HAP-1 (cell line): ENCODE measurements at regions not wholly inside any gene's neighbourhood (a gene's known extent, or its start where the extent isn't known, plus 50 kb on each side); places are given as distances from the start of the nearest gene placed in this dataset.
"Not testable (repeated sequence)": the region's sequence is repeated elsewhere in the genome, so short reads cannot be mapped to it uniquely, and the experiment has no call there.

ENCODE experiments used
- DNase-seq, 2 experiments: peaks; one replicate each; pipeline ENCODE4 v3.0.0-alpha.2; 2016 to 2020; ENCODE audit warnings: low spot score in 2 of 2
- H3K27me3 ChIP-seq: fragments of 250-450 bp; sonication (Bioruptor Pico); 2 replicates; pipeline ENCODE4 v1.5.1; 2020; ENCODE audit warnings: low read depth, mild to moderate bottlenecking, moderate library complexity
- H3K36me3 ChIP-seq: fragments of 250-450 bp; sonication (Bioruptor Pico); replicated peaks from 2 replicates; pipeline ENCODE4 v1.5.1; 2020; ENCODE audit warnings: mild to moderate bottlenecking
- H3K4me1 ChIP-seq: fragments of 250-450 bp; sonication (Bioruptor Pico); 2 replicates; pipeline ENCODE4 v1.5.1; 2020; ENCODE audit warnings: mild to moderate bottlenecking
- H3K4me3 ChIP-seq: fragments of 250-450 bp; sonication (Bioruptor Pico); 2 replicates; pipeline ENCODE4 v1.5.1; 2020; ENCODE audit warnings: mild to moderate bottlenecking, moderate library complexity
- H3K9me3 ChIP-seq: fragments of 250-450 bp; sonication (Bioruptor Pico); 2 replicates; pipeline ENCODE4 v1.5.1; 2020; ENCODE audit warnings: mild to moderate bottlenecking, moderate library complexity
- in situ Hi-C: fragments of 300-500 bp; cut with MboI; formaldehyde crosslinking; loops from 3 replicates; pipeline ENCODE4 v1.14.3; 2020; ENCODE audit warnings: low sequenced_read_pairs, inconsistent platforms, mixed read lengths

GRCh38 chr7:113639221-113639620 is 279.6 kb downstream of the PPP1R3A start:
- Histone ChIP-seq H3K27me3 (no peaks in the 10 kb centered on the region), H3K4me1 (no peaks in the 10 kb centered on the region), H3K36me3 (no peaks in the 10 kb centered on the region), H3K4me3 (no peak overlapping the region), H3K9me3 (no peaks in the 10 kb centered on the region)
- no peak for DNase-seq
- in situ Hi-C loops: no loop called here

DNA sequence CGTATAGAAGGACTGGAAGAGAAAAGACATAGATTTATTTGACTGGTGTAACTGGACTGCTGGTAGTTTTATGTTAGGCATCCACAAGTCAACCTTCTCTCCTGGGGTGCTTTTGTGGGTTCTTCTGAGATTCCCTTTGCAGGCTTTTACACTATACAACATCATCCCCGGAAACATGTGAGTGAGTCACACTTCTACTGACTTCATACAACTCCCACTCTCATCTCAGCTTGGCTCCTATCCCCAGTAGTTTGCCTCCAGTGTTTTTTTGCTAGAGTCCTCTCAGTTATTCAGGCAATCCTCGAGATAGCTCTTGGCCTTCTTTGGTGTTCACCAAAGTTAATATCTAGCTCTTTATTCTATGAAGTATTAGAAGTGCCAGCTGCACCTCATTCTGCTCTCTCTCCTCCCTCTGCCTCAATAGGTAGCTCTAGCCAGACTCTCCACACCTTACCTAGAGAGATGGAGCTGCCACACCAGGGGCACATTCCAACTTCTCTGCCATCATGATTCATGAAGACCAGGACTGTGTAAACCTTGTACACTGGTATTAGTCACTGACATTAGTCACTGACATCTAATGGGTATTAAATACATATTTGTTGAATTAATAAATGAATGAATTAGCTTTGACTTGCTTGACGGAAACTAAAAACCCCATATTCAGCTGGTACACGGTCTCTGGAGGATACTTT is 281.9 kb downstream of the PPP1R3A start:
- in situ Hi-C loops: no loop called here
- no peak for DNase-seq
- Histone ChIP-seq H3K4me1 (no peaks in the 10 kb centered on the region), H3K27me3 (no peaks in the 10 kb centered on the region), H3K9me3 (no peaks in the 10 kb centered on the region), H3K36me3 (no peaks in the 10 kb centered on the region), H3K4me3 (no peak overlapping the region)

- H3K4me3 ChIP-seq: no peak overlapping the region
- no peaks in the 10 kb centered on the region for H3K27me3 ChIP-seq
- H3K4me1 ChIP-seq: no peaks in the 10 kb centered on the region; the same call in 1 of the 2 replicates
- no peak for DNase-seq
- H3K9me3 ChIP-seq: no peaks in the 10 kb centered on the region
- no peaks in the 10 kb centered on the region for H3K36me3 ChIP-seq
- in situ Hi-C loops: no loop called here
These were observed 283.3 kb downstream of the PPP1R3A start for GRCh38 chr7:113635492-113635891.

- no peak for DNase-seq
- Histone ChIP-seq H3K4me1 (no peaks in the 10 kb centered on the region; the same call in 1 of the 2 replicates), H3K27me3 (no peaks in the 10 kb centered on the region), H3K36me3 (no peaks in the 10 kb centered on the region), H3K4me3 (no peak overlapping the region), H3K9me3 (no peaks in the 10 kb centered on the region)
- in situ Hi-C loops: no loop called here
These were observed 285.7 kb downstream of the PPP1R3A start for GRCh38 chr7:113633073-113633472.

DNA sequence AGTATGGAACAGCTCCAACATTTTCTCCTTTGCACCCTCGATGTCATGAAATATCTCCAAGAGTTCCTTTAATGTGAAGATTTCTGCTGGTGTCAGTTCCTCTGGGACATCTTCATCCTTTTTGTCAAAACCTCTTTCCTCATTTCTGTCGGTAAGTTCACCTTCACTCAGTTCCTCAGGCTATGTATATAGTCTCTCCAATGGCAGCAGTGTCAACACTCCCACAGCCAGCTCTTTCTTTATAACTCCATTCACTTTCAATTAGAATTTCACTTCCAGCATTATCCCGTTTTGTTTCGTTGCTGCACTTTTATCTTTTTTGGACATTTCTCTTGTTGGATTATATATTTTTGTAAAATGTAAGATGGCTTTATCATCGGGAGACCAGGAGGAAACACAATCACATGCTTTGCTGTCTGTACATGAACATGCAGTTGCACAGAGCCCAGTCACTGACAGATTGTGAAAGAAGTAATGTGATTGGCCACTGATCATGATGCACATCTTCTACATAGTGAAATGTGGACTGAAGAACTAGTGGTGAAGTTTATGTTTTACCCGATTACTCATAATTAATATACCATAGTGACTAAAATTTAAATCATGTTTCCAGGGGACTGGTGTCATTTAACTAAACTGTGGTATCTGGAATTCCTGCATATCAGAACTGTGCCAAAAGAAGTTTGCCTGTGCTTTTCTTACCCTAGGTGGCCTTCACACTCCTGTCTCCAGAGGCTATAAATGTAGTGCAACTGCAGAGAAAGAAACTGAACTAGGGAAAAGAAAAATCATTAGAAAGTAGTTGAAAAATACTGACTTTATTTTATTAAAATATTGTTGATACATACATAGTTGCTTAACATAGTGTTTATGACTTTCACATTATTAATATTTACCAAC is 289.6 kb downstream of the PPP1R3A start:
- DNase-seq: no peak
- in situ Hi-C loops: no loop called here
- Histone ChIP-seq H3K4me1 (no peaks in the 10 kb centered on the region; the same call in 1 of the 2 replicates), H3K27me3 (no peaks in the 10 kb centered on the region), H3K9me3 (no peaks in the 10 kb centered on the region), H3K4me3 (no peak overlapping the region), H3K36me3 (no peaks in the 10 kb centered on the region)

DNA sequence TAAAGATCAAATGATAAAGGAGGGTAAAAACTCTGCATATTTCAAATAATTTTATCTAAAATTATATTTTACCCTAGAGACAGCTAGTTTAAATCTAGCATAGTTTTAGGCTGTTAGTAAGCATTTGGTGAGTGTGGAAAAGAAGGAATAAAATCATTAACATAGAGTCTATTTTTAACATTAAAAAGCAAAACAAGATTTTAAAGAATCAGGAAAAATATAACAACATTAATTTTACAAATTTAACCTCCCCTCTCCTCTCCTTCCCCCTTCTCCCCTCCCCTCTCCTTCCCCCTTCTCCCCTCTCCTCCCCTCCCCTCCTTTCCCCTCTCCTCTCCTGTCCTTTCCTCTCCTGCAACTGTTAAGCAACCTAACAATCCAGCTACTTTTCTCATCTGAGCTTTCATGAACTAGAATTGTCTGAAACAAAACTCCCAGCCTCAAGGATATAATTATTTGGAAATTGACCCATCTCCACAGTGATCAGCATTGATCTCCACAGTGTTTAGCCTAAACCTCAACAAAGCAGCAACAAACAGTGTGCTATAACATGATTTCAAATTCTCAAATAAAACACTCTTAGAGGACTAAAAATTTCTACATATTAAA is 293.2 kb downstream of the PPP1R3A start:
- DNase-seq: no peak
- Histone ChIP-seq H3K36me3 (no peaks in the 10 kb centered on the region), H3K9me3 (0 out of 2 replicates have a peak, but pooled peaks cover under 1% of the 10 kb centered on the region), H3K4me3 (no peak overlapping the region), H3K27me3 (no peaks in the 10 kb centered on the region), H3K4me1 (no peaks in the 10 kb centered on the region)
- in situ Hi-C loops: no loop called here

DNA sequence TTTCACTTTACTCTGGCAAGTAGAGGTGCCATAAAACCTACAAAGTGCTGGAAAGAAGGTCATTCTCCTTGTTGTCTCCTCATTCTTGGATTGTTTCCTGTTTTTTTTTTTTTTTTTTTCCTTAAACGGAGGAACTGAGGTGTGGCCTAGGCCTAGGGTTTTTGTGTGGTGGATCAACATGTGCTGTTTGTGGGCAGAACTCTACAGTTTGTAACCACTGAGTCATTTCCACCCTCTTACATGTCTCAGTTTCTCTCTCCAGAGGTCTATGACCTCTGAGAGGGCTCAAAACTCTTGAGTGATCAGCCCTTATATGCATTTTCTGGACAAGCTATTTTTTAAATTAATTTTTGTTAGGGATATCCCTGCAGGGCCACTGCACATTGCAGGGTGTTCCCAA is 296.0 kb downstream of the PPP1R3A start:
- H3K9me3 ChIP-seq: 0 out of 2 replicates have a peak, but pooled peaks cover 3% of the 10 kb centered on the region
- H3K4me1 ChIP-seq: no peaks in the 10 kb centered on the region
- H3K4me3 ChIP-seq: no peak overlapping the region
- no peaks in the 10 kb centered on the region for H3K27me3 ChIP-seq
- no peak for DNase-seq
- in situ Hi-C loops: no loop called here
- no peaks in the 10 kb centered on the region for H3K36me3 ChIP-seq

DNA sequence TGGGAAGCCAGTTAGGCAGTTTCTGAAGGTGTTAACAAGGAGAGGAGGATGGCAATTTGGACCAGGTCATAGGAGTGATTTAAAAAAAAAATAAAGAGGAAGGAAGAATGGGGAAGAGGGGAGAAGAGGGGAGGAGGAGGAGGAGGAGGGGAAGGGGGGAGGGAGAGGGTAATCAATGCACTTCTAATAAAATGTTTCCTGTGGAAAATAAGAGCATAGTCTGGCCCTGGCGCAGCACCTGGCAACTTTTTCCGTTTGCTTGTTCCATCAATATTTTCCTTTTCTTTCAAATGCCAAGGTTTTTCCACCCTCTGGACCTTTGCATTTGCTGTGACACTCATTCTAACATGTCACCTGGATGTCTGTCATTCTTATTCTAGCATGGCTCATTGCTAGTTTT is 308.2 kb downstream of the PPP1R3A start:
- no peak for DNase-seq
- H3K4me1 ChIP-seq: no peaks in the 10 kb centered on the region
- H3K4me3 ChIP-seq: no peak overlapping the region
- H3K36me3 ChIP-seq: no peaks in the 10 kb centered on the region
- H3K27me3 ChIP-seq: no peaks in the 10 kb centered on the region
- no peaks in the 10 kb centered on the region for H3K9me3 ChIP-seq
- in situ Hi-C loops: no loop called here

DNA sequence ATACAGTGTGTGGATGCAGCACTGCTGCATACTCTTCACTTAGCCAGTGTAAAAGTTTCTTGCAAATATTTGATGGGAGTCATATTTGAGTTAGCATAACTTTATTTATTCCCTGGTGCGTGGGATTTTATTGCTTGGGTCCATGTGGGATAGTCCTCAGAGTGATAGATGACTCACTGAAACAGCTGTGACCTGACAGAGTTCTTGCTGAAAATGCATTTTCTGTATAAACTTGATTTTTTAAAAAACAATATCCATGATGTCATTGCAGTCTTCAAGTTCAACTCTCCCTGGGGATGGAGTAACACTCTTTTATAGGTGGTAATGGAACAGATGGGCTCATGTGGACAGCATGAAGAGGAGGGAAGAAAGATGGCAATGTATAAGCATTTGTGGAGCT is 310.0 kb downstream of the PPP1R3A start:
- no peak for DNase-seq
- in situ Hi-C loops: no loop called here
- no peaks in the 10 kb centered on the region for H3K27me3 ChIP-seq
- H3K36me3 ChIP-seq: no peaks in the 10 kb centered on the region
- H3K4me1 ChIP-seq: no peaks in the 10 kb centered on the region
- H3K4me3 ChIP-seq: no peak overlapping the region
- no peaks in the 10 kb centered on the region for H3K9me3 ChIP-seq

GRCh38 chr7:113606325-113606724 is 312.5 kb downstream of the PPP1R3A start:
- DNase-seq: no peak
- Histone ChIP-seq H3K9me3 (no peaks in the 10 kb centered on the region), H3K36me3 (no peaks in the 10 kb centered on the region), H3K4me1 (no peaks in the 10 kb centered on the region), H3K4me3 (no peak overlapping the region), H3K27me3 (no peaks in the 10 kb centered on the region)
- in situ Hi-C loops: no loop called here

- H3K4me1 ChIP-seq, in situ Hi-C loops, H3K4me3 ChIP-seq, DNase-seq, H3K36me3 ChIP-seq, H3K27me3 ChIP-seq, H3K9me3 ChIP-seq: not testable (repeated sequence)
These were observed 318.4 kb downstream of the PPP1R3A start for GRCh38 chr7:113600428-113600827.

- in situ Hi-C loops, DNase-seq, H3K4me3 ChIP-seq: not testable (repeated sequence)
These were observed 325.4 kb downstream of the PPP1R3A start for GRCh38 chr7:113593455-113593854.

GRCh38 chr7:113592924-113593323 is 325.9 kb downstream of the PPP1R3A start:
- H3K4me3 ChIP-seq, H3K36me3 ChIP-seq, H3K27me3 ChIP-seq, H3K9me3 ChIP-seq, H3K4me1 ChIP-seq, in situ Hi-C loops, DNase-seq: not testable (repeated sequence)

More at GRCh38 chr7:113593455-113593854, 325.4 kb downstream of the PPP1R3A start:
- not testable (repeated sequence) for H3K36me3 ChIP-seq, H3K27me3 ChIP-seq, H3K9me3 ChIP-seq, H3K4me1 ChIP-seq

DNA sequence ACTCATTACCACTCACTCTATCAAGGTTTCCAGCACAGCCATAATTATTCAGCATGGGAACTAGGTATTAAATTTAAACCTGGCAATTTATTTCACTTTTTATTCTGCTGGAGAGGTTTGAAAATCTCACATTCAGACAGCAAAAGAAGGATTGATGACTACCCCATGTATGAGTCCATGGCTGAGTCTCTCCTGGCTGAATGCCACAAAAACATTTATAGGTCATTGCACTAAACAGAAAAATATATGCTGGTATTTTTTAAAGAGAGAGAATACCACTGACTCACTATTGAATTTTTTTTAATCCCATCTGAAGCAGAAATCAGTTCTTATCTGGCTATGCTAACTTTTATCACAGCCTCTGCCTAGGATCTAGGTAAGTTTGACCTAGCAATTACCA is 336.3 kb downstream of the PPP1R3A start:
- Histone ChIP-seq H3K36me3 (no peaks in the 10 kb centered on the region), H3K4me1 (no peaks in the 10 kb centered on the region), H3K4me3 (no peak overlapping the region), H3K27me3 (no peaks in the 10 kb centered on the region), H3K9me3 (no peaks in the 10 kb centered on the region)
- in situ Hi-C loops: no loop called here
- no peak for DNase-seq
